22Rv1 (cell line): ENCODE measurements at regions not wholly inside any gene's neighbourhood (a gene's known extent, or its start where the extent isn't known, plus 50 kb on each side); places are given as distances from the start of the nearest gene placed in this dataset.

Experiments
- CTCF ChIP-seq: fragments of 450-650 bp; IDR thresholded peaks from 2 replicates; pipeline ENCODE4 v1.5.1; 2017; ENCODE audit warnings: mild to moderate bottlenecking
- ZFX ChIP-seq: fragments of 450-650 bp; IDR thresholded peaks from 2 replicates; pipeline ENCODE4 v1.6.1; 2017; ENCODE audit warnings: antibody characterized with exemption, borderline replicate concordance

- TF ChIP-seq CTCF (no peak), ZFX (no peak)
Measured at GRCh38 chr10:90327611-90328010, 530.2 kb downstream of the HTR7 start.
